Heart left ventricle (tissue), 13 donors: ENCODE measurements at regions not wholly inside any gene's neighbourhood (a gene's known extent, or its start where the extent isn't known, plus 50 kb on each side); places are given as distances from the start of the nearest gene placed in this dataset.

Source experiments
- POLR2A ChIP-seq, 2 donors: fragments of 450-650 bp; IDR thresholded peaks; one replicate each; pipeline ENCODE4 v1.6.1; 2017; ENCODE audit warnings: antibody characterized with exemption in 2 of 2, mild to moderate bottlenecking in 2 of 2, moderate library complexity in 2 of 2
- TF ChIP-seq, protein P1 (sequence below), 12 donors: fragments of 200-600 bp; sonication (generic) in 4 of 12; IDR thresholded peaks; one replicate each; pipeline versions ENCODE4 v1.5.0 to v1.8.0; 2018 to 2022; ENCODE audit warnings: antibody characterized with exemption in 12 of 12, mild to moderate bottlenecking in 5 of 12
- donor health status: ischemic (EF 13 %, LVEDD 7.1; RV severe dilation, severe dysfunction).
- donor health status: DM: no; HTN: yes; CAD: no.
- donor health status: DM: no; HTN: no; CAD: no.
- donor health status: ischemic (EF 25% LVEDD 6.9; RV normal size, moderate dysfunction).
- donor health status: ischemic (EF 25% LVEDD 5.7; RV mildly dilated, moderate dysfunction).
- donor health status: ischemic (EF 35%, LVEDD 5.7; RV mildly dilated, moderate dysfunction).
- donor health status: nonischemic (EF 11% LVEDD 7.7; RV severe dilation, severe dysfunction).
- donor health status: DM: yes; HTN: yes; CAD: no.
- donor health status: PGD.
- donor health status: ischemic (EF 29% LVEDD 5.4; RV normal size, mild dysfunction).
- donor health status: nonischemic (EF 23%, LVEDD 6.1; RV moderate dilation, normal function).

DNA sequence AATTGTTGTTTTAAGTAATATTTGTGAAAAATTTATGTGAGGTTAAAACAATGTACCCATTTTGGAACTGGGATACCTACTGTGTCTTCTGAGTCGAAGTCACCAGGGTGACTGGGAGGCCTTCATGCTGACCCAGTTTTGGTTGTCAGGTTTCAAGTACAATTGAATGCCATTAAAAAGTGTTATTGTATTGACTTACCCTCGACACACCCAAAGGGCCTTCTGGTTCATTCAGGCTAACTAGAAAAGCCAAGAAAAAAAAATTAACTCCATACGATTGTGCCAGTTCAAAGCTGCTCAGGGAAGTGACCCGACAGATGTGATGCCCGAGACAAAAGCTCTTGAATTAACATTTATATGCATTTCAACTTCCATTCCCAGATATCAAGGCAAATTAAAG lies 190.0 kb downstream of the ST6GAL2 start:
- no peak for TF ChIP-seq POLR2A (IDR thresholded peaks at IDR 0.05)
- TF ChIP-seq, protein P1, sequence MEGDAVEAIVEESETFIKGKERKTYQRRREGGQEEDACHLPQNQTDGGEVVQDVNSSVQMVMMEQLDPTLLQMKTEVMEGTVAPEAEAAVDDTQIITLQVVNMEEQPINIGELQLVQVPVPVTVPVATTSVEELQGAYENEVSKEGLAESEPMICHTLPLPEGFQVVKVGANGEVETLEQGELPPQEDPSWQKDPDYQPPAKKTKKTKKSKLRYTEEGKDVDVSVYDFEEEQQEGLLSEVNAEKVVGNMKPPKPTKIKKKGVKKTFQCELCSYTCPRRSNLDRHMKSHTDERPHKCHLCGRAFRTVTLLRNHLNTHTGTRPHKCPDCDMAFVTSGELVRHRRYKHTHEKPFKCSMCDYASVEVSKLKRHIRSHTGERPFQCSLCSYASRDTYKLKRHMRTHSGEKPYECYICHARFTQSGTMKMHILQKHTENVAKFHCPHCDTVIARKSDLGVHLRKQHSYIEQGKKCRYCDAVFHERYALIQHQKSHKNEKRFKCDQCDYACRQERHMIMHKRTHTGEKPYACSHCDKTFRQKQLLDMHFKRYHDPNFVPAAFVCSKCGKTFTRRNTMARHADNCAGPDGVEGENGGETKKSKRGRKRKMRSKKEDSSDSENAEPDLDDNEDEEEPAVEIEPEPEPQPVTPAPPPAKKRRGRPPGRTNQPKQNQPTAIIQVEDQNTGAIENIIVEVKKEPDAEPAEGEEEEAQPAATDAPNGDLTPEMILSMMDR (IDR thresholded peaks at IDR 0.05), result no peak
